Lower leg skin (tissue), 3 donors: ENCODE measurements at regions not wholly inside any gene's neighbourhood (a gene's known extent, or its start where the extent isn't known, plus 50 kb on each side); places are given as distances from the start of the nearest gene placed in this dataset.

Source experiments
- CTCF ChIP-seq, 3 donors: fragments of 450-650 bp; IDR thresholded peaks; one replicate each; pipeline ENCODE4 v1.5.1; 2016; ENCODE audit warnings: antibody characterized with exemption in 3 of 3, mild to moderate bottlenecking in 3 of 3, moderate library complexity in 2 of 3
- POLR2A ChIP-seq, 2 donors: fragments of 450-650 bp; IDR thresholded peaks; one replicate each; pipeline ENCODE4 v1.6.1; 2016 to 2017; ENCODE audit warnings: antibody characterized with exemption in 2 of 2, mild to moderate bottlenecking in 1 of 2, moderate library complexity in 1 of 2

- no peak for TF ChIP-seq CTCF (IDR thresholded peaks at IDR 0.05)
- TF ChIP-seq POLR2A (IDR thresholded peaks at IDR 0.05): no peak
These were observed 84.8 kb upstream of the PTPRM start for GRCh38 chr18:7482342-7482741.
